ENCODE measurements at regions not wholly inside any gene's neighbourhood (a gene's known extent, or its start where the extent isn't known, plus 50 kb on each side); places are given as distances from the start of the nearest gene placed in this dataset.

DNA sequence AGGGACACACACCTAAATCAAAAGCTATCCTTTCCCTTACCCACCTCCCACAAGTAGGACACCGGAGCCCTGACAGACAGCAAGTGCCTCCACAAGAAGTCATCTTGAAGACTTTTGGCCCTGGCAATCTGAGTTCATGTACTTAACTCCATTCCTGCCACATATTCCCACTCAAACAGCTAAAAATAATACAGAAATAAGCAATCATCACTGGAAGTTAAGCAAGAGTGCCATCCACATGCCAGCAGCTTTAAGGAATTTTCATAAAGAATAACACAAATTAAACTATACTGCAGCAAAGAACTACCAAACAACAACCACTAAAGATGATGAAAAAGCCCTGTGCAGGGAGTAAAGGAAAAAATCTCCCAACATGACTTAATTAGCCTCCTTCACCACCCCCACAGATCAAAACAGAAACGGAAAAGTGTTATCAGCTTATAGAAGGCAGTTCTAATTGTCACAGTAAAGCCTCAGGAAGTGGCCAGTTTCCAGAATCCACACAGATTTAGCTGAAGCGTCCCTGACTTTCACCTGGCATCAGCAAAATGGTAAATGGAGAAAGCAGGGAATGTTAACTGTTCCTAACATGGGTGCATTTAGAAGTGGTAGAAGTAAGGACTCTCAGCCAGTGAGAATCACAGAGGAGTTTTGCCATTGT lies 343.9 kb downstream of the TBC1D4 start:
- TF ChIP-seq, protein P1, sequence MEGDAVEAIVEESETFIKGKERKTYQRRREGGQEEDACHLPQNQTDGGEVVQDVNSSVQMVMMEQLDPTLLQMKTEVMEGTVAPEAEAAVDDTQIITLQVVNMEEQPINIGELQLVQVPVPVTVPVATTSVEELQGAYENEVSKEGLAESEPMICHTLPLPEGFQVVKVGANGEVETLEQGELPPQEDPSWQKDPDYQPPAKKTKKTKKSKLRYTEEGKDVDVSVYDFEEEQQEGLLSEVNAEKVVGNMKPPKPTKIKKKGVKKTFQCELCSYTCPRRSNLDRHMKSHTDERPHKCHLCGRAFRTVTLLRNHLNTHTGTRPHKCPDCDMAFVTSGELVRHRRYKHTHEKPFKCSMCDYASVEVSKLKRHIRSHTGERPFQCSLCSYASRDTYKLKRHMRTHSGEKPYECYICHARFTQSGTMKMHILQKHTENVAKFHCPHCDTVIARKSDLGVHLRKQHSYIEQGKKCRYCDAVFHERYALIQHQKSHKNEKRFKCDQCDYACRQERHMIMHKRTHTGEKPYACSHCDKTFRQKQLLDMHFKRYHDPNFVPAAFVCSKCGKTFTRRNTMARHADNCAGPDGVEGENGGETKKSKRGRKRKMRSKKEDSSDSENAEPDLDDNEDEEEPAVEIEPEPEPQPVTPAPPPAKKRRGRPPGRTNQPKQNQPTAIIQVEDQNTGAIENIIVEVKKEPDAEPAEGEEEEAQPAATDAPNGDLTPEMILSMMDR (CRISPR knock-in tag; IDR thresholded peaks at IDR 0.05), result no peak
- TF ChIP-seq POLR2AphosphoS5 (IDR thresholded peaks at IDR 0.05; ENCODE audit: low read depth, low read length) (no peak), GTF2F1 (IDR thresholded peaks at IDR 0.05; ENCODE audit: low read length) (no peak), ZNF274 (CRISPR knock-in tag; IDR thresholded peaks at IDR 0.05) (no peak), NFE2L2 (IDR thresholded peaks at IDR 0.05; ENCODE audit: low read length) (no peak), LCORL (IDR thresholded peaks at IDR 0.05) (no peak), LCORL (CRISPR knock-in tag; IDR thresholded peaks at IDR 0.05) (no peak), RFX5 (IDR thresholded peaks at IDR 0.05; ENCODE audit: low read depth, low read length) (no peak), ZNF432 (CRISPR knock-in tag; IDR thresholded peaks at IDR 0.05; ENCODE audit: borderline replicate concordance) (no peak), ADNP (CRISPR knock-in tag; IDR thresholded peaks at IDR 0.05) (no peak), ZZZ3 (CRISPR knock-in tag; IDR thresholded peaks at IDR 0.05; ENCODE audit: borderline replicate concordance) (no peak), ZNF558 (CRISPR knock-in tag; IDR thresholded peaks at IDR 0.05; ENCODE audit: borderline replicate concordance) (no peak), SRSF1 (optimal IDR thresholded peaks at IDR 0.05; ENCODE audit: low read depth, low read length) (no peak)
- TF ChIP-seq, protein P2, sequence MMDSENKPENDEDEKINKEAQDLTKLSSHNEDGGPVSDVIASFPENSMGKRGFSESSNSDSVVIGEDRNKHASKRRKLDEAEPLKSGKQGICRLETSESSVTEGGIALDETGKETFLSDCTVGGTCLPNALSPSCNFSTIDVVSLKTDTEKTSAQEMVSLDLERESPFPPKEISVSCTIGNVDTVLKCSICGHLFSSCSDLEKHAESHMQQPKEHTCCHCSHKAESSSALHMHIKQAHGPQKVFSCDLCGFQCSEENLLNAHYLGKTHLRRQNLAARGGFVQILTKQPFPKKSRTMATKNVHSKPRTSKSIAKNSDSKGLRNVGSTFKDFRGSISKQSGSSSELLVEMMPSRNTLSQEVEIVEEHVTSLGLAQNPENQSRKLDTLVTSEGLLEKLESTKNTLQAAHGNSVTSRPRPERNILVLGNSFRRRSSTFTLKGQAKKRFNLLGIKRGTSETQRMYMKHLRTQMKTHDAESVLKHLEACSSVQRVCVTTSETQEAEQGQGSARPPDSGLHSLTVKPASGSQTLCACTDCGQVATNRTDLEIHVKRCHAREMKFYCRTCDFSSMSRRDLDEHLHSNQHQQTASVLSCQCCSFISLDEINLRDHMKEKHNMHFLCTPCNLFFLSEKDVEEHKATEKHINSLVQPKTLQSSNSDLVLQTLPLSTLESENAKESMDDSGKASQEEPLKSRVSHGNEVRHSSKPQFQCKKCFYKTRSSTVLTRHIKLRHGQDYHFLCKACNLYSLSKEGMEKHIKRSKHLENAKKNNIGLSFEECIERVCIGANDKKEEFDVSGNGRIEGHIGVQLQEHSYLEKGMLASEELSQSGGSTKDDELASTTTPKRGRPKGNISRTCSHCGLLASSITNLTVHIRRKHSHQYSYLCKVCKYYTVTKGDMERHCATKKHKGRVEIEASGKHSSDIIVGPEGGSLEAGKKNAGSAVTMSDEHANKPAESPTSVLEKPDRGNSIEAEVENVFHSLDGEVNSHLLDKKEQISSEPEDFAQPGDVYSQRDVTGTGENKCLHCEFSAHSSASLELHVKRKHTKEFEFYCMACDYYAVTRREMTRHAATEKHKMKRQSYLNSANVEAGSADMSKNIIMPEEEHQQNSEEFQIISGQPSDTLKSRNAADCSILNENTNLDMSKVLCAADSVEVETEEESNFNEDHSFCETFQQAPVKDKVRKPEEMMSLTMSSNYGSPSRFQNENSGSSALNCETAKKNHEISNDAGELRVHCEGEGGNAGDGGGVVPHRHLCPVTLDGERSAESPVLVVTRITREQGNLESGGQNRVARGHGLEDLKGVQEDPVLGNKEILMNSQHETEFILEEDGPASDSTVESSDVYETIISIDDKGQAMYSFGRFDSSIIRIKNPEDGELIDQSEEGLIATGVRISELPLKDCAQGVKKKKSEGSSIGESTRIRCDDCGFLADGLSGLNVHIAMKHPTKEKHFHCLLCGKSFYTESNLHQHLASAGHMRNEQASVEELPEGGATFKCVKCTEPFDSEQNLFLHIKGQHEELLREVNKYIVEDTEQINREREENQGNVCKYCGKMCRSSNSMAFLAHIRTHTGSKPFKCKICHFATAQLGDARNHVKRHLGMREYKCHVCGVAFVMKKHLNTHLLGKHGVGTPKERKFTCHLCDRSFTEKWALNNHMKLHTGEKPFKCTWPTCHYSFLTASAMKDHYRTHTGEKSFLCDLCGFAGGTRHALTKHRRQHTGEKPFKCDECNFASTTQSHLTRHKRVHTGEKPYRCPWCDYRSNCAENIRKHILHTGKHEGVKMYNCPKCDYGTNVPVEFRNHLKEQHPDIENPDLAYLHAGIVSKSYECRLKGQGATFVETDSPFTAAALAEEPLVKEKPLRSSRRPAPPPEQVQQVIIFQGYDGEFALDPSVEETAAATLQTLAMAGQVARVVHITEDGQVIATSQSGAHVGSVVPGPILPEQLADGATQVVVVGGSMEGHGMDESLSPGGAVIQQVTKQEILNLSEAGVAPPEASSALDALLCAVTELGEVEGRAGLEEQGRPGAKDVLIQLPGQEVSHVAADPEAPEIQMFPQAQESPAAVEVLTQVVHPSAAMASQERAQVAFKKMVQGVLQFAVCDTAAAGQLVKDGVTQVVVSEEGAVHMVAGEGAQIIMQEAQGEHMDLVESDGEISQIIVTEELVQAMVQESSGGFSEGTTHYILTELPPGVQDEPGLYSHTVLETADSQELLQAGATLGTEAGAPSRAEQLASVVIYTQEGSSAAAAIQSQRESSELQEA (CRISPR knock-in tag; IDR thresholded peaks at IDR 0.05; ENCODE audit: not compliant biosample characterization), result no peak
- TF ChIP-seq, protein P3, sequence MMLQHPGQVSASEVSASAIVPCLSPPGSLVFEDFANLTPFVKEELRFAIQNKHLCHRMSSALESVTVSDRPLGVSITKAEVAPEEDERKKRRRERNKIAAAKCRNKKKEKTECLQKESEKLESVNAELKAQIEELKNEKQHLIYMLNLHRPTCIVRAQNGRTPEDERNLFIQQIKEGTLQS (CRISPR knock-in tag; IDR thresholded peaks at IDR 0.05), result no peak
